ENCODE measurements at regions not wholly inside any gene's neighbourhood (a gene's known extent, or its start where the extent isn't known, plus 50 kb on each side); places are given as distances from the start of the nearest gene placed in this dataset.
"Not testable (repeated sequence)": the region's sequence is repeated elsewhere in the genome, so short reads cannot be mapped to it uniquely, and the experiment has no call there.

DNA sequence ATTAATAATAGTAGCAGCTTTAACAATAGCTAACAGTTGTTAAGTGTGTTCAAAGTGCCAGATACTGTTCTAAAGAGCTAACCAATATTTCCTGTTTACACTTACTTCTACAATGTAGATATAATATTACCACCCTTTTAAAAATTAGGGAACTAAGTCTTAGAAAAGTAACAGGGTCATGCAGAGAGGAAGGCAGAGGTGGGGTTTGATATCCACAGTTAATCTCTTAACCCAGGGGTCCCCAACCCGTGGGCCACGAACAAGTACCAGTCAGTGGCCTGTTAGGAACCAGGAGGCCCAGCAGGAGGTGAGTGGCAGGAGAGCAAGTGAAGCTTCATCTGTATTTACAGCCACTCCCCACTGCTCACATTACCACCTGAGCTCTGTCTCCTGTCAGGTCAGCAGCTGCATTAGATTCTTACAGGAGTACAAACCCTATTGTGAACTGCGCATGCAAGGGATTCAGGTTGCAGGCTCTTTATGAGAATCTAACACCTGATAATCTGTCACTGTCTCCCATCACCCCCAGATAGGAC lies 89.1 kb downstream of the ACTL7B start:
- in situ Hi-C loops (cut with HindIII; ENCODE audit: low sequenced_read_pairs) = loop anchor here (10.0 to 25.0 kb wide), 2 partner anchors 354 to 462 kb away; no protein-coding TSS in a partner anchor

DNA sequence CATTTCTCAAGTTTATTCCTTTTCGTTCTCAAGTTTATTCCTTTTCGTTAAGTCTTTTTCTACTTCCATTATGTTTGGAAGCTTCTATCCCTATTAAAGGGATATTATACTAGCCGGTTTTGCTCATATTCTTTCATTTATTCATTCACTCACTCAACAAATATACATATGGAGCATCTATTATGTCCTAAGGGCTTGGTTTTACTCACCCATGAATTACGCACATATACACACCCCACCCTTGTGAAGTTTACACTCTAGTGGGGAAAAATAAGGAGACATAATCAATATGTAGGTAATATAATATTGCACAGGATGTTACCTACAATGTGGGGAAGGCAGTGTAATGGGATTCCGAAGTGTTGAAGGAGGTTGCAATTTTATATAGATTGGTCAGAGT lies 90.5 kb downstream of the ACTL7B start:
- in situ Hi-C loops (cut with HindIII; ENCODE audit: low sequenced_read_pairs) = loop anchor here (10.0 to 25.0 kb wide), 2 partner anchors 353 to 460 kb away; no protein-coding TSS in a partner anchor

- in situ Hi-C loops (cut with HindIII; ENCODE audit: low sequenced_read_pairs) = loop anchor here (10.0 to 25.0 kb wide), 2 partner anchors 350 to 458 kb away; no protein-coding TSS in a partner anchor
These were observed 93.3 kb downstream of the ACTL7B start for GRCh38 chr9:108762348-108763055.

- in situ Hi-C loops (cut with HindIII; ENCODE audit: low sequenced_read_pairs) = loop anchor here (10.0 to 25.0 kb wide), 2 partner anchors 350 to 457 kb away; no protein-coding TSS in a partner anchor
These were observed 94.0 kb downstream of the ACTL7B start for GRCh38 chr9:108761655-108762347.

- in situ Hi-C loops (cut with HindIII; ENCODE audit: low sequenced_read_pairs) = loop anchor here (10.0 to 25.0 kb wide), 2 partner anchors 349 to 456 kb away; no protein-coding TSS in a partner anchor
These were observed 94.9 kb downstream of the ACTL7B start for GRCh38 chr9:108760841-108761240.

- in situ Hi-C loops (cut with HindIII; ENCODE audit: low sequenced_read_pairs) = loop anchor here (10.0 to 25.0 kb wide), 2 partner anchors 348 to 455 kb away; no protein-coding TSS in a partner anchor
These were observed 96.0 kb downstream of the ACTL7B start for GRCh38 chr9:108759835-108760234.

DNA sequence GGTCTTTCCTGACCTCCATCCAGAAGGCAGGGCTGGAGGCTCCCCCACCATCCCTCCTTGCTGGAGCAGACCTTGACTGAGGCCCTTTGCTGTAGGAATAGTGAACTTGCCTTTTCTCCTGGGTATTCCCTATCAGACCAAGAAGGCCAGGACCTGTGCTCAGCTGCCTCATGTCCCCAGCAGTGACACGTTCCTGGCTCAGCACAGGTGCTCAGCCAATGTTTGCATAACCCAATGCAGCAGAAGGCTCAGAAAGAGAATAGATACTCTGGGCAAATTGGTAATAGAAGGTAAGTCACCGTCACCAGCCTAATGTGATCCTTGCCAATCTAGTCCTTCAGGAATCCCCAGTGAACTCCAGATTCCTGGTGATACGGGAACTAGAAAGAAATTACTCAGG lies 96.4 kb downstream of the ACTL7B start:
- in situ Hi-C loops (cut with HindIII; ENCODE audit: low sequenced_read_pairs) = loop anchor here (25.0 kb wide), 1 partner anchor 347 kb away; no protein-coding TSS in a partner anchor

- in situ Hi-C loops (cut with HindIII; ENCODE audit: low sequenced_read_pairs) = loop anchor here (25.0 kb wide), 1 partner anchor 345 kb away; no protein-coding TSS in a partner anchor
These were observed 98.9 kb downstream of the ACTL7B start for GRCh38 chr9:108756746-108757490.

DNA sequence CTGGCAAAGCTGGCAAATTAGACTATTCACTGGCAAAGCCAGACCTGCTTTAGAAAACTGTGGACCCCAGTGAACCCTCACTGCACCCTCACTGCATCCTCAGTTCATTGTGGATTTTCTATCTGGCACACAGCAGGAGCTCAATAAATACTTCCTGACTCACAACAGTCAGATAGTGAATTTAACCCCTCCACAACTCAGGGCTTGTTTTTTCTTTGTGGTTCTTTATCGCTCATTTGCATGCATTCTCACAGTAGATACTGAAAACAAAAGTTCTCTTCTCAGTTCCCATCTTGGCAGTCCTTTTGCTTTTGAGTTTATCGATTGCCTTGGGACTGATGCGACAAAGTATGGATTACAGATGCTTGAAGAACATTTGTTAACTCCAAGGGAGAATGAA lies 99.8 kb downstream of the ACTL7B start:
- in situ Hi-C loops (cut with HindIII; ENCODE audit: low sequenced_read_pairs) = loop anchor here (25.0 kb wide), 1 partner anchor 344 kb away; no protein-coding TSS in a partner anchor

DNA sequence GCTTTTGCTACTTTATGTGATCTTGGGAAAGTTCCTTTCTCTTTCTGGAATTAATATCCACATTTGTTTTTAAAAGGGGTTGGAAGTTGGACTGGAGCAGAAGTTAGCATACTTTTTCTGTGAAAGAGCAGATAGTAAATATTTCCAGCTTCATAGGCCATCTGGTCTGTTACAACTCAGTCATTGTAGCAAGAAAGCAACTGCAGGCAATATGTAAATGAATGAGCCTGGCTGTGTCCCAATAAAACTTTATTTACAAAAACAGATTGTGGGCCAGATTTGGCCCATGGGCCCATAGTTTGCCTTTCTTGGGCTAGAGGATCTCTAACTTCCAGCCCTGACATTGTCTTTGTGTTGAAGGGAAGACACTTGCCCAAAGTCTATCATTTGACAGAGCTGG lies 104.4 kb downstream of the ACTL7B start:
- in situ Hi-C loops (cut with HindIII; ENCODE audit: low sequenced_read_pairs) = loop anchor here (25.0 kb wide), 1 partner anchor 339 kb away; no protein-coding TSS in a partner anchor

- in situ Hi-C loops (cut with HindIII; ENCODE audit: low sequenced_read_pairs) = loop anchor here (25.0 kb wide), 1 partner anchor 338 kb away; no protein-coding TSS in a partner anchor
These were observed 105.0 kb downstream of the ACTL7B start for GRCh38 chr9:108750661-108751215.

DNA sequence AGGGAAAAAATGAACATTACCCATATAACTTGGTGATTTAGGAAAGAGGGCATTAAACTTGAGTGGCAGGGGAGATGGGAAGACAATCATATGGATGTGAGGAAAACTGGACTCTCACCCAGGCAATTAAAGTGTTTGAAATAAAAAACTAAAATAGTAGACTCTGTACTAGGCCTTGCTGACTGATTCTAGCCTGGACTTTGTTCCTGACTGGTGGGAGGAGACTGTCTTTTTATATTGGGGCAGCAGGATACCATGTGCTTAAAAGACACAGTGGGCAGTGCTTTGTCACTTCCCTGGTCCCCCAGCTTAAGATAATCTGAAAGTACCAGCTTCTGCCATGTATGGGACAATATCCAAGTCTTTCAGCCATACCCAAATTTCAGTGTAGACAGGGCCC lies 107.0 kb downstream of the ACTL7B start:
- in situ Hi-C loops (cut with HindIII; ENCODE audit: low sequenced_read_pairs) = no loop called here

- in situ Hi-C loops (cut with HindIII; ENCODE audit: low sequenced_read_pairs) = no loop called here
These were observed 108.9 kb downstream of the ACTL7B start for GRCh38 chr9:108746864-108747263.

DNA sequence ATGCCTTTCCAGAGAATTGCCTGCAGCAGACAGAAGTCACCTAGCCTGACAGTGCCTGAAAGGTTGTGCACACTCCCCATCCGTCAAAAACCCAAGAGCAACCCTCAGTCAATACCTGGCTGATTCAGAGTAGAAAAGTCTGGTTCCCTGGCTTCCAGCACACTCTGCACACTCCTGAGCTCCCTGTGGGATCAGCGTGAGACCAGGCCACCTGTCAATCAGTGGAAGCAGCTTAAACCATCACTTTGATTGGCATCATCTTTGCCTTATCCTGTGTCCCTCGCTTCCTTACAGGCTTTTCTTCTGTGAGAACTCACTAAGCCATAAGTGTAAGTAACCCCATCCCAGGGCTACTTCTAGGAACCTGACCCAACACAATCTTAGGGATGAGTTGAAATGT lies 109.8 kb downstream of the ACTL7B start:
- in situ Hi-C loops (cut with HindIII; ENCODE audit: low sequenced_read_pairs) = no loop called here

DNA sequence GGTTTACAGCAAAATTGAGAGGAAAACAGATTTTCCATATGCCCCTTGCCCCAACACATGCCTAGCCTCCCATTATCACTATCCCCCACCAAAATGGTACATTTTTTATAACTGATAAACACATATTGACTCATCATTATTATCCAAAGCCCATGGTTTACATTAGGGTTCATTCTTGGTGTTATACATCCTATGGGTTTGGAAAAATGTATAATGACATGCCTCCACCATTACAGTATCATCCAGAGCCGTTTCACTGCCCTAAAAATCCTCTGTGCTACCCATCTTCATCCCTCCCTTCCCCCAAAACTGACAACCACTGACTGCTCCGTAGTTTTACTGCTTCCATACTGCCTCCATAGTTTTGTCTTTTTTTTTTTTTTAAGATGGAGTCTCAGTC lies 111.1 kb downstream of the ACTL7B start:
- in situ Hi-C loops (cut with HindIII; ENCODE audit: low sequenced_read_pairs) = no loop called here

GRCh38 chr9:108743901-108744371 lies 111.8 kb downstream of the ACTL7B start:
- in situ Hi-C loops (cut with HindIII; ENCODE audit: low sequenced_read_pairs) = no loop called here

GRCh38 chr9:108743416-108743815 lies 112.4 kb downstream of the ACTL7B start:
- in situ Hi-C loops (cut with HindIII; ENCODE audit: low sequenced_read_pairs) = no loop called here

DNA sequence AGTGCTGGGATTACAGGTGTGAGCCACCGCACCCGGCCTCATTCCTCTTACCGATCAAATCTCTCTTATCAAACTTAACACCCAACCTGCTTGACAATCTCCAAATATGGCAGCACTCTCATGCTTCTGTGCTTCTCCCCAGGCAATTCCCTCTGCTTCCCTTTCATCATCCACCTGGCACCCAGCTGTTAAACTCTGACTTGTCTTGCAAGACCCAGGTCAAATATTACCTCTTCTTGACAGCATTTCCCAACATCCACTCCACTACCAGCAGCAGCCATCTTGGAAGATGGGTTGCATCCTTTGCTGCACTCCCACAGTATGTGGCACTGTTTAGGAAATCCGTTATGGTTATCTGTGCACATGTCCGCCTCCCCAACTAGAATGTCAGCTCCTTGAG lies 113.6 kb downstream of the ACTL7B start:
- in situ Hi-C loops (cut with HindIII; ENCODE audit: low sequenced_read_pairs) = no loop called here

- in situ Hi-C loops (cut with HindIII; ENCODE audit: low sequenced_read_pairs) = not testable (repeated sequence)
These were observed 124.5 kb downstream of the ACTL7B start for GRCh38 chr9:108731292-108731691.

DNA sequence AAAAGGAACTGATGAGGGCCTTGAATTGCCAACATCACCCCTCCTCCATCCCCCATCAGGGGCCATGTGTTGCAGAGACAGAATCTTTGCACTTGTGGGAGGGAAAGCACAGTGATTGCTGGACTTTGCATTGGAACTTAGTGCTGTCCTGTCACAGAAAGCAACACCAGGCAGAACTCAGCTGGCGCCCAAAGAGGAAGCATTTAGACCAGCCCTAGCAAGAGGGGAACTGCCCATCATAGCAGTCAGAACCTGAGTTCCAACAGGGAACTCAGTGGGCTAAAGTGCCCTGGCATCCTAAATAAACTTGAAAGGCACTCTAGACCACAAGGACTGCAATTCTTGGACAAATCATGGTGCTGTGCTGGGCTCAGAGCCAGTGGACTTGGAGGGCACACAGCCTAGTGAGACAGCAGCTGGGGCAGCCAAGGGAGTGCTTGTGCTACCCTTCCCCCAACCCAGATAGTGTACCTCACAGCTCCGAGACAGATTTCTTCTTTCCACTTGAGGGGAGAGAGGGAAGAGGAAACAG lies 128.1 kb downstream of the ACTL7B start:
- in situ Hi-C loops (cut with HindIII; ENCODE audit: low sequenced_read_pairs) = no loop called here
